ENCODE measurements at regions not wholly inside any gene's neighbourhood (a gene's known extent, or its start where the extent isn't known, plus 50 kb on each side); places are given as distances from the start of the nearest gene placed in this dataset.

GRCh38 chr11:111168871-111169270 is 76.7 kb upstream of the POU2AF2 start:
- no peak for DNase-seq
- no peaks in the 10 kb centered on the region for H3K36me3 Mint-ChIP-seq
- H3K27ac Mint-ChIP-seq, result no peak overlapping the region
- CTCF ChIA-PET, result no interaction called here
- ATAC-seq, result no peak
- H3K27me3 Mint-ChIP-seq, result peaks cover 7% of the 10 kb centered on the region
- H3K4me3 Mint-ChIP-seq, result no peak overlapping the region
- no peaks in the 10 kb centered on the region for H3K9me3 Mint-ChIP-seq (ENCODE audit: low read depth)
- no peaks in the 10 kb centered on the region for H3K4me1 Mint-ChIP-seq

- CTCF ChIA-PET, result no interaction called here
- Mint-ChIP-seq H3K4me3 (no peak overlapping the region), H3K4me1 (no peaks in the 10 kb centered on the region), H3K36me3 (no peaks in the 10 kb centered on the region), H3K9me3 (ENCODE audit: low read depth) (no peaks in the 10 kb centered on the region), H3K27ac (no peak overlapping the region), H3K27me3 (peaks cover 7% of the 10 kb centered on the region)
- DNase-seq, result no peak
- ATAC-seq, result no peak
These were observed 77.9 kb upstream of the POU2AF2 start for GRCh38 chr11:111167666-111168065.

GRCh38 chr11:111166598-111166997 is 78.9 kb upstream of the POU2AF2 start:
- no peaks in the 10 kb centered on the region for H3K4me1 Mint-ChIP-seq
- H3K27me3 Mint-ChIP-seq, result peaks cover 4% of the 10 kb centered on the region
- no peak for ATAC-seq
- H3K36me3 Mint-ChIP-seq, result no peaks in the 10 kb centered on the region
- CTCF ChIA-PET, result no interaction called here
- no peak overlapping the region for H3K4me3 Mint-ChIP-seq
- H3K9me3 Mint-ChIP-seq (ENCODE audit: low read depth), result no peaks in the 10 kb centered on the region
- DNase-seq, result no peak
- no peak overlapping the region for H3K27ac Mint-ChIP-seq

- no peak for DNase-seq
These were observed 83.2 kb upstream of the POU2AF2 start for GRCh38 chr11:111162305-111162704.

GRCh38 chr11:111157571-111157970 is 88.0 kb upstream of the POU2AF2 start:
- no peak for ATAC-seq
- no peaks in the 10 kb centered on the region for H3K36me3 Mint-ChIP-seq
- no peaks in the 10 kb centered on the region for H3K4me1 Mint-ChIP-seq
- CTCF ChIA-PET, result no interaction called here
- no peaks in the 10 kb centered on the region for H3K9me3 Mint-ChIP-seq (ENCODE audit: low read depth)
- peaks cover 18% of the 10 kb centered on the region for H3K27me3 Mint-ChIP-seq
- no peak overlapping the region for H3K27ac Mint-ChIP-seq
- DNase-seq, result no peak
- no peak overlapping the region for H3K4me3 Mint-ChIP-seq

More at GRCh38 chr11:111162305-111162704, 83.2 kb upstream of the POU2AF2 start:
- CTCF ChIA-PET, result no interaction called here
- ATAC-seq, result no peak
- Mint-ChIP-seq H3K9me3 (ENCODE audit: low read depth) (no peaks in the 10 kb centered on the region), H3K4me3 (no peak overlapping the region), H3K4me1 (no peaks in the 10 kb centered on the region), H3K27me3 (peaks cover 16% of the 10 kb centered on the region), H3K27ac (no peak overlapping the region), H3K36me3 (no peaks in the 10 kb centered on the region)

GRCh38 chr11:111155021-111155420 is 90.5 kb upstream of the POU2AF2 start:
- Mint-ChIP-seq H3K27ac (no peak overlapping the region), H3K36me3 (no peaks in the 10 kb centered on the region), H3K9me3 (ENCODE audit: low read depth) (no peaks in the 10 kb centered on the region), H3K27me3 (peaks cover 15% of the 10 kb centered on the region), H3K4me3 (no peak overlapping the region), H3K4me1 (no peaks in the 10 kb centered on the region)
- no peak for DNase-seq
- CTCF ChIA-PET, result no interaction called here
- ATAC-seq, result no peak

- H3K27me3 Mint-ChIP-seq, result peaks cover 10% of the 10 kb centered on the region
- H3K36me3 Mint-ChIP-seq, result no peaks in the 10 kb centered on the region
- no peak overlapping the region for H3K4me3 Mint-ChIP-seq
- CTCF ChIA-PET, result no interaction called here
- no peak for ATAC-seq
- H3K4me1 Mint-ChIP-seq, result no peaks in the 10 kb centered on the region
- H3K27ac Mint-ChIP-seq, result no peak overlapping the region
- DNase-seq, result no peak
- no peaks in the 10 kb centered on the region for H3K9me3 Mint-ChIP-seq (ENCODE audit: low read depth)
These were observed 92.3 kb upstream of the POU2AF2 start for GRCh38 chr11:111153194-111153593.

GRCh38 chr11:111148953-111149352 is 96.6 kb upstream of the POU2AF2 start:
- no peak for ATAC-seq
- DNase-seq, result no peak
- H3K4me3 Mint-ChIP-seq, result no peak overlapping the region
- H3K4me1 Mint-ChIP-seq, result no peaks in the 10 kb centered on the region
- peaks cover 7% of the 10 kb centered on the region for H3K27me3 Mint-ChIP-seq
- H3K9me3 Mint-ChIP-seq (ENCODE audit: low read depth), result no peaks in the 10 kb centered on the region
- CTCF ChIA-PET, result no interaction called here
- H3K36me3 Mint-ChIP-seq, result no peaks in the 10 kb centered on the region
- no peak overlapping the region for H3K27ac Mint-ChIP-seq

GRCh38 chr11:111148121-111148520 is 97.4 kb upstream of the POU2AF2 start:
- no peak for ATAC-seq
- no peaks in the 10 kb centered on the region for H3K9me3 Mint-ChIP-seq (ENCODE audit: low read depth)
- H3K27me3 Mint-ChIP-seq, result peaks cover 6% of the 10 kb centered on the region
- no peak for DNase-seq
- no peak overlapping the region for H3K4me3 Mint-ChIP-seq
- H3K4me1 Mint-ChIP-seq, result no peaks in the 10 kb centered on the region
- H3K36me3 Mint-ChIP-seq, result no peaks in the 10 kb centered on the region
- no peak overlapping the region for H3K27ac Mint-ChIP-seq
- CTCF ChIA-PET, result no interaction called here

- ATAC-seq (no peak), DNase-seq (no peak)
- no peak overlapping the region for H3K27ac Mint-ChIP-seq
- CTCF ChIA-PET, result no interaction called here
- H3K27me3 Mint-ChIP-seq, result peaks cover 13% of the 10 kb centered on the region
- H3K4me3 Mint-ChIP-seq, result no peak overlapping the region
- no peaks in the 10 kb centered on the region for H3K4me1 Mint-ChIP-seq
- no peaks in the 10 kb centered on the region for H3K36me3 Mint-ChIP-seq
- H3K9me3 Mint-ChIP-seq (ENCODE audit: low read depth), result no peaks in the 10 kb centered on the region
These were observed 107.7 kb upstream of the POU2AF2 start for GRCh38 chr11:111137846-111138245.

- H3K27ac Mint-ChIP-seq, result no peak overlapping the region
- no peaks in the 10 kb centered on the region for H3K36me3 Mint-ChIP-seq
- no peaks in the 10 kb centered on the region for H3K4me1 Mint-ChIP-seq
- no peak overlapping the region for H3K4me3 Mint-ChIP-seq
- DNase-seq, result no peak
- H3K9me3 Mint-ChIP-seq (ENCODE audit: low read depth), result no peaks in the 10 kb centered on the region
- CTCF ChIA-PET, result no interaction called here
- peaks cover 8% of the 10 kb centered on the region for H3K27me3 Mint-ChIP-seq
- ATAC-seq, result no peak
These were observed 109.6 kb upstream of the POU2AF2 start for GRCh38 chr11:111135778-111136570.

- DNase-seq, result no peak
- Mint-ChIP-seq H3K27me3 (peaks cover 7% of the 10 kb centered on the region), H3K4me1 (no peaks in the 10 kb centered on the region), H3K36me3 (no peaks in the 10 kb centered on the region), H3K27ac (no peak overlapping the region), H3K4me3 (no peak overlapping the region), H3K9me3 (ENCODE audit: low read depth) (no peaks in the 10 kb centered on the region)
- ATAC-seq, result no peak
- CTCF ChIA-PET, result no interaction called here
These were observed 110.4 kb upstream of the POU2AF2 start for GRCh38 chr11:111135101-111135500.

- H3K4me1 Mint-ChIP-seq, result no peaks in the 10 kb centered on the region
- DNase-seq, result no peak
- no peaks in the 10 kb centered on the region for H3K9me3 Mint-ChIP-seq (ENCODE audit: low read depth)
- no peak overlapping the region for H3K27ac Mint-ChIP-seq
- no peak overlapping the region for H3K4me3 Mint-ChIP-seq
- no peak for ATAC-seq
- peaks cover 4% of the 10 kb centered on the region for H3K27me3 Mint-ChIP-seq
- CTCF ChIA-PET, result no interaction called here
- H3K36me3 Mint-ChIP-seq, result no peaks in the 10 kb centered on the region
These were observed 117.3 kb upstream of the POU2AF2 start for GRCh38 chr11:111128076-111128870.

GRCh38 chr11:111124724-111125123 is 120.8 kb upstream of the POU2AF2 start:
- no peak overlapping the region for H3K27ac Mint-ChIP-seq
- peaks cover 2% of the 10 kb centered on the region for H3K27me3 Mint-ChIP-seq
- H3K4me1 Mint-ChIP-seq, result no peaks in the 10 kb centered on the region
- CTCF ChIA-PET, result no interaction called here
- no peak overlapping the region for H3K4me3 Mint-ChIP-seq
- no peak for DNase-seq
- H3K36me3 Mint-ChIP-seq, result no peaks in the 10 kb centered on the region
- H3K9me3 Mint-ChIP-seq (ENCODE audit: low read depth), result no peaks in the 10 kb centered on the region
- no peak for ATAC-seq
